Common myeloid progenitor, CD34-positive (primary cell): ENCODE measurements at regions not wholly inside any gene's neighbourhood (a gene's known extent, or its start where the extent isn't known, plus 50 kb on each side); places are given as distances from the start of the nearest gene placed in this dataset.
"Not testable (repeated sequence)": the region's sequence is repeated elsewhere in the genome, so short reads cannot be mapped to it uniquely, and the experiment has no call there.

ENCODE experiments used
- CTCF ChIA-PET: fragments of 350-600 bp; sonication (Branson Sonifier 250); formaldehyde crosslinking; loops from one replicate; lab custom pipeline; 2021; ENCODE audit warnings: antibody characterized with exemption; lab: Charles Lee
- POLR2A ChIA-PET: fragments of 350-600 bp; sonication (Branson Sonifier 250); formaldehyde crosslinking; loops from one replicate; lab custom pipeline; 2021; ENCODE audit warnings: antibody characterized with exemption; lab: Charles Lee
- DNase-seq, 3 donors: peaks; one replicate each; pipeline versions ENCODE4 v3.0.0 to v3.0.0-alpha.2; 2013
- H3K27ac ChIP-seq, 2 experiments: 1 replicate in 1 of 2; 2 replicates in 1 of 2; pipeline ENCODE4 v1.7.0; 2013; ENCODE audit warnings: inconsistent platforms in 2 of 2, low read length in 2 of 2, mild to moderate bottlenecking in 2 of 2, low read depth in 1 of 2, moderate library complexity in 1 of 2; ENCODE audit not compliant: severe bottlenecking in 2 of 2, insufficient read depth in 1 of 2, poor library complexity in 1 of 2
- H3K27me3 ChIP-seq, 5 experiments: replicated peaks in 2 of 5; 1 replicate in 3 of 5; 2 replicates in 2 of 5; pipeline versions ENCODE4 v1.6.1 to v1.7.0; 2013; ENCODE audit warnings: low read length in 4 of 5, mild to moderate bottlenecking in 2 of 5, moderate library complexity in 2 of 5, inconsistent platforms in 1 of 5; ENCODE audit not compliant: insufficient read depth in 5 of 5, control insufficient read depth in 4 of 5
- H3K36me3 ChIP-seq, 4 experiments: 1 replicate in 2 of 4; 2 replicates in 2 of 4; pipeline versions ENCODE4 v1.6.1 to v1.7.0; 2013; ENCODE audit warnings: low read length in 3 of 4, control low read depth in 1 of 4, mild to moderate bottlenecking in 1 of 4; ENCODE audit not compliant: control insufficient read depth in 4 of 4, insufficient read depth in 4 of 4
- H3K4me1 ChIP-seq, 4 experiments: 1 replicate in 3 of 4; 2 replicates in 1 of 4; pipeline versions ENCODE4 v1.6.1 to v1.7.1; 2013; ENCODE audit warnings: low read length in 3 of 4, mild to moderate bottlenecking in 3 of 4, control low read depth in 1 of 4, inconsistent platforms in 1 of 4, moderate library complexity in 1 of 4; ENCODE audit not compliant: control insufficient read depth in 4 of 4, insufficient read depth in 4 of 4; ENCODE audit errors: control extremely low read depth in 1 of 4
- H3K4me3 ChIP-seq, 7 experiments: 1 replicate in 4 of 7; 2 replicates in 3 of 7; pipeline versions ENCODE4 v1.5.1 to v1.7.0; 2013; ENCODE audit warnings: mild to moderate bottlenecking in 7 of 7, low read length in 6 of 7, moderate library complexity in 6 of 7, inconsistent platforms in 2 of 7, low read depth in 2 of 7, control low read depth in 1 of 7; ENCODE audit not compliant: insufficient read depth in 4 of 7, control insufficient read depth in 1 of 7; ENCODE audit errors: extremely low read depth in 1 of 7
- H3K9me3 ChIP-seq, 5 experiments: 1 replicate in 4 of 5; 2 replicates in 1 of 5; pipeline versions ENCODE4 v1.6.1 to v1.7.1; 2013; ENCODE audit warnings: low read length in 4 of 5, mild to moderate bottlenecking in 2 of 5, inconsistent platforms in 1 of 5, low read depth in 1 of 5, moderate library complexity in 1 of 5; ENCODE audit not compliant: control insufficient read depth in 4 of 5, insufficient read depth in 2 of 5; ENCODE audit errors: control extremely low read depth in 1 of 5
- WGBS: methylation state at CpG from one replicate; pipeline ENCODE4 v1.1.5; 2013; ENCODE audit not compliant: insufficient coverage; 5-methylcytosine and 5-hydroxymethylcytosine counted together

- Histone ChIP-seq H3K4me3 (no peak overlapping the region), H3K4me1 (no peaks in the 10 kb centered on the region), H3K36me3 (no peaks in the 10 kb centered on the region), H3K27me3 (no peaks in the 10 kb centered on the region), H3K9me3 (no peaks in the 10 kb centered on the region), H3K27ac (no peak overlapping the region)
- DNase-seq, result no peak
- no CpG with 5 or more reads among the region's 2 CpGs for WGBS
- ChIA-PET POLR2A (no interaction called here), CTCF (no interaction called here)
These were observed 809.5 kb upstream of the SLITRK6 start for GRCh38 chr13:86608701-86609100.

GRCh38 chr13:86633346-86633745, 834.1 kb upstream of the SLITRK6 start:
- H3K4me3 ChIP-seq, result no peak overlapping the region
- H3K36me3 ChIP-seq, result no peaks in the 10 kb centered on the region
- ChIA-PET CTCF (no interaction called here), POLR2A (no interaction called here)
- no peaks in the 10 kb centered on the region for H3K9me3 ChIP-seq
- no peaks in the 10 kb centered on the region for H3K4me1 ChIP-seq
- no peaks in the 10 kb centered on the region for H3K27me3 ChIP-seq
- no peak for DNase-seq
- H3K27ac ChIP-seq, result no peak overlapping the region
- WGBS, result 80% methylated on average over 1 of the region's 3 CpGs

- H3K4me1 ChIP-seq, H3K27me3 ChIP-seq, DNase-seq, H3K9me3 ChIP-seq, POLR2A ChIA-PET, CTCF ChIA-PET, H3K4me3 ChIP-seq, H3K36me3 ChIP-seq, H3K27ac ChIP-seq: not testable (repeated sequence)
- WGBS, result 56% methylated on average over 4 of the region's 5 CpGs
These were observed 852.0 kb upstream of the SLITRK6 start for GRCh38 chr13:86651171-86651570.

GRCh38 chr13:86653009-86653408, 853.8 kb upstream of the SLITRK6 start:
- POLR2A ChIA-PET, result no interaction called here
- no peak for DNase-seq
- H3K4me1 ChIP-seq, result no peaks in the 10 kb centered on the region

GRCh38 chr13:86655561-86655960, 856.3 kb upstream of the SLITRK6 start:
- ChIA-PET CTCF (no interaction called here), POLR2A (no interaction called here)
- Histone ChIP-seq H3K4me3 (no peak overlapping the region), H3K9me3 (no peaks in the 10 kb centered on the region), H3K27me3 (no peaks in the 10 kb centered on the region), H3K36me3 (no peaks in the 10 kb centered on the region), H3K27ac (no peak overlapping the region), H3K4me1 (no peaks in the 10 kb centered on the region)
- WGBS, result 90% methylated on average over 2 of the region's 3 CpGs
- DNase-seq, result no peak

More at GRCh38 chr13:86653009-86653408, 853.8 kb upstream of the SLITRK6 start:
- no peaks in the 10 kb centered on the region for H3K9me3 ChIP-seq
- no peaks in the 10 kb centered on the region for H3K27me3 ChIP-seq
- CTCF ChIA-PET, result no interaction called here
- no peak overlapping the region for H3K27ac ChIP-seq
- no peaks in the 10 kb centered on the region for H3K36me3 ChIP-seq
- no peak overlapping the region for H3K4me3 ChIP-seq

GRCh38 chr13:86660090-86660489, 860.9 kb upstream of the SLITRK6 start:
- Histone ChIP-seq H3K36me3 (no peaks in the 10 kb centered on the region), H3K4me3 (no peak overlapping the region), H3K9me3 (no peaks in the 10 kb centered on the region), H3K4me1 (no peaks in the 10 kb centered on the region), H3K27me3 (no peaks in the 10 kb centered on the region), H3K27ac (no peak overlapping the region)
- no peak for DNase-seq
- ChIA-PET CTCF (no interaction called here), POLR2A (no interaction called here)
- WGBS, result no CpG with 5 or more reads among the region's 1 CpG

GRCh38 chr13:86665842-86666241, 866.6 kb upstream of the SLITRK6 start:
- no peaks in the 10 kb centered on the region for H3K9me3 ChIP-seq
- no peaks in the 10 kb centered on the region for H3K4me1 ChIP-seq
- no peak for DNase-seq
- H3K27ac ChIP-seq, result no peak overlapping the region
- H3K27me3 ChIP-seq, result no peaks in the 10 kb centered on the region
- CTCF ChIA-PET, result no interaction called here
- WGBS, result no CpG with 5 or more reads among the region's 3 CpGs
- POLR2A ChIA-PET, result no interaction called here
- no peak overlapping the region for H3K4me3 ChIP-seq
- H3K36me3 ChIP-seq, result no peaks in the 10 kb centered on the region
